ENCODE measurements at regions not wholly inside any gene's neighbourhood (a gene's known extent, or its start where the extent isn't known, plus 50 kb on each side); places are given as distances from the start of the nearest gene placed in this dataset.
"Not testable (repeated sequence)": the region's sequence is repeated elsewhere in the genome, so short reads cannot be mapped to it uniquely, and the experiment has no call there.

DNA sequence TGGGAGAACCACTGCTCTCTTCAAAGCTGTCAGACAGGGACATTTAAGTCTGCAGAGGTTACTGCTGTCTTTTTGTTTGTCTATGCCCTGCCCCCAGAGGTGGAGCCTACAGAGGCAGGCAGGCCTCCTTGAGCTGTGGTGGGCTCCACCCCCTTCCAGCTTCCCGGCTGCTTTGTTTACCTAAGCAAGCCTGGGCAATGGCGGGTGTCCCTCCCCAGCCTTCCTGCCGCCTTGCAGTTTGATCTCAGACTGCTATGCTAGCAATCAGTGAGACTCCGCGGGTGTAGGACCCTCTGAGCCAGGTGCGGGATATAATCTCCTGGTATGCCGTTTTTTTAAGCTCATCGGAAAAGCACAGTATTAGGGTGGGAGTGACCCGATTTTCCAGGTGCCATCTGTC is 141.0 kb downstream of the PLPPR4 start:
- TF ChIP-seq HMG20A (CRISPR knock-in tag; IDR thresholded peaks at IDR 0.05; ENCODE audit: borderline replicate concordance); SKI (IDR thresholded peaks at IDR 0.05; ENCODE audit: partially characterized antibody); EED (CRISPR knock-in tag; IDR thresholded peaks at IDR 0.05); MEIS1 (CRISPR knock-in tag; IDR thresholded peaks at IDR 0.05; ENCODE audit: borderline replicate concordance); CBFB (CRISPR knock-in tag; IDR thresholded peaks at IDR 0.05): not testable (repeated sequence)
- TF ChIP-seq, protein P1, sequence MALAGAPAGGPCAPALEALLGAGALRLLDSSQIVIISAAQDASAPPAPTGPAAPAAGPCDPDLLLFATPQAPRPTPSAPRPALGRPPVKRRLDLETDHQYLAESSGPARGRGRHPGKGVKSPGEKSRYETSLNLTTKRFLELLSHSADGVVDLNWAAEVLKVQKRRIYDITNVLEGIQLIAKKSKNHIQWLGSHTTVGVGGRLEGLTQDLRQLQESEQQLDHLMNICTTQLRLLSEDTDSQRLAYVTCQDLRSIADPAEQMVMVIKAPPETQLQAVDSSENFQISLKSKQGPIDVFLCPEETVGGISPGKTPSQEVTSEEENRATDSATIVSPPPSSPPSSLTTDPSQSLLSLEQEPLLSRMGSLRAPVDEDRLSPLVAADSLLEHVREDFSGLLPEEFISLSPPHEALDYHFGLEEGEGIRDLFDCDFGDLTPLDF (CRISPR knock-in tag; IDR thresholded peaks at IDR 0.05), result not testable (repeated sequence)
